Uterus (tissue), 2 donors: ENCODE measurements at regions not wholly inside any gene's neighbourhood (a gene's known extent, or its start where the extent isn't known, plus 50 kb on each side); places are given as distances from the start of the nearest gene placed in this dataset.

Experiments
- POLR2A ChIP-seq, 2 donors: fragments of 450-650 bp; IDR thresholded peaks; one replicate each; pipeline ENCODE4 v1.6.1; 2016; ENCODE audit warnings: antibody characterized with exemption in 2 of 2, mild to moderate bottlenecking in 1 of 2, moderate library complexity in 1 of 2
- TF ChIP-seq, protein P1 (sequence below), 4 experiments: fragments of 200-600 bp in 2 of 4; fragments of 450-650 bp in 2 of 4; sonication (generic) in 2 of 4; IDR thresholded peaks; one replicate each; pipeline ENCODE4 v1.5.1; 2016 to 2019; ENCODE audit warnings: antibody characterized with exemption in 4 of 4, mild to moderate bottlenecking in 2 of 4, moderate library complexity in 1 of 4

DNA sequence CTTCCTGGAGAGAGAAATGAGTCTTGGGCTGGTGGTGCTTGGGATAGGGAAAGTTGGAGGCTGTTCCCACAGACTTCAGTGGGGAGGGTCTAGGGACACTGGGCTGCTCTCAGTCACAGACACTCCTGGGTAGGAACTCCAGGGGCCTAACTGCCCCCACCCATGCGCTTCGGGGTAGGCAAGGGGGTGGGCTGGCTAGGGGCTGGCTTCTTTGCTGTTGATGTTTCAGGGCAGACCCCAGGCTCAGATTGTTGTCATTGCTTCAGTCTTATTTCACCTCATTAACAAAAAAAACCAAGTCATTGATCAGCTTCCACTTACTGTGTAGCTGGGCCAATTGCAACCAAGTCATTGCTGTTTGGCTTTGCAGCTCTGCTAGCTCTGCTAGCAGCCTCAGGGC lies 160.1 kb upstream of the CSF3R start:
- TF ChIP-seq, protein P1, sequence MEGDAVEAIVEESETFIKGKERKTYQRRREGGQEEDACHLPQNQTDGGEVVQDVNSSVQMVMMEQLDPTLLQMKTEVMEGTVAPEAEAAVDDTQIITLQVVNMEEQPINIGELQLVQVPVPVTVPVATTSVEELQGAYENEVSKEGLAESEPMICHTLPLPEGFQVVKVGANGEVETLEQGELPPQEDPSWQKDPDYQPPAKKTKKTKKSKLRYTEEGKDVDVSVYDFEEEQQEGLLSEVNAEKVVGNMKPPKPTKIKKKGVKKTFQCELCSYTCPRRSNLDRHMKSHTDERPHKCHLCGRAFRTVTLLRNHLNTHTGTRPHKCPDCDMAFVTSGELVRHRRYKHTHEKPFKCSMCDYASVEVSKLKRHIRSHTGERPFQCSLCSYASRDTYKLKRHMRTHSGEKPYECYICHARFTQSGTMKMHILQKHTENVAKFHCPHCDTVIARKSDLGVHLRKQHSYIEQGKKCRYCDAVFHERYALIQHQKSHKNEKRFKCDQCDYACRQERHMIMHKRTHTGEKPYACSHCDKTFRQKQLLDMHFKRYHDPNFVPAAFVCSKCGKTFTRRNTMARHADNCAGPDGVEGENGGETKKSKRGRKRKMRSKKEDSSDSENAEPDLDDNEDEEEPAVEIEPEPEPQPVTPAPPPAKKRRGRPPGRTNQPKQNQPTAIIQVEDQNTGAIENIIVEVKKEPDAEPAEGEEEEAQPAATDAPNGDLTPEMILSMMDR (IDR thresholded peaks at IDR 0.05) = no peak
- TF ChIP-seq POLR2A (IDR thresholded peaks at IDR 0.05) = no peak
